HepG2 (cell line): ENCODE measurements at regions not wholly inside any gene's neighbourhood (a gene's known extent, or its start where the extent isn't known, plus 50 kb on each side); places are given as distances from the start of the nearest gene placed in this dataset.

Source experiments
- AHDC1 ChIP-seq: sonication (generic); formaldehyde crosslinking; IDR thresholded peaks from 2 replicates; pipeline ENCODE4 v1.5.1; 2020; ENCODE audit warnings: mild to moderate bottlenecking, missing genetic modification reagents, borderline replicate concordance
- CENPBD1 ChIP-seq: sonication (generic); formaldehyde crosslinking; IDR thresholded peaks from 2 replicates; pipeline ENCODE4 v1.8.0; 2022; ENCODE audit warnings: missing genetic modification reagents, low read depth, mild to moderate bottlenecking, borderline replicate concordance
- CHCHD3 ChIP-seq: sonication (generic); formaldehyde crosslinking; IDR thresholded peaks from 2 replicates; pipeline ENCODE4 v1.8.0; 2022; ENCODE audit warnings: mild to moderate bottlenecking, missing genetic modification reagents, moderate library complexity
- MAZ ChIP-seq, 2 experiments: sonication (generic) in 1 of 2; formaldehyde crosslinking in 1 of 2; IDR thresholded peaks; 2 replicates each; pipeline versions ENCODE4 v1.5.0 to v1.6.1; 2012 to 2020; ENCODE audit warnings: low read depth in 2 of 2, mild to moderate bottlenecking in 2 of 2, borderline replicate concordance in 1 of 2, improper control_type of control experiment in 1 of 2, low read length in 1 of 2, missing genetic modification reagents in 1 of 2, moderate library complexity in 1 of 2
- MTA1 ChIP-seq: sonication (generic); formaldehyde crosslinking; IDR thresholded peaks from 2 replicates; pipeline ENCODE4 v1.4.0; 2020; ENCODE audit warnings: missing genetic modification reagents, mild to moderate bottlenecking, borderline replicate concordance
- MZF1 ChIP-seq: sonication (generic); formaldehyde crosslinking; IDR thresholded peaks from 2 replicates; pipeline ENCODE4 v1.8.1; 2023; ENCODE audit warnings: mild to moderate bottlenecking, missing genetic modification reagents, borderline replicate concordance
- TFAP4 ChIP-seq: sonication (generic); IDR thresholded peaks from 2 replicates; pipeline ENCODE4 v1.6.1; 2016; ENCODE audit warnings: low read depth, borderline replicate concordance
- TOE1 ChIP-seq: sonication (generic); formaldehyde crosslinking; IDR thresholded peaks from 2 replicates; pipeline ENCODE4 v1.4.0; 2020; ENCODE audit warnings: mild to moderate bottlenecking, missing genetic modification reagents
- ZBTB4 ChIP-seq: sonication (generic); formaldehyde crosslinking; IDR thresholded peaks from 2 replicates; pipeline ENCODE4 v1.4.0; 2020; ENCODE audit warnings: missing genetic modification reagents, mild to moderate bottlenecking, borderline replicate concordance
- ZBTB42 ChIP-seq: sonication (generic); formaldehyde crosslinking; IDR thresholded peaks from 2 replicates; pipeline ENCODE4 v1.5.0; 2020; ENCODE audit warnings: mild to moderate bottlenecking, missing genetic modification reagents
- ZEB1 ChIP-seq: IDR thresholded peaks from 2 replicates; pipeline ENCODE4 v1.6.1; 2012; ENCODE audit warnings: mild to moderate bottlenecking, low read depth, inconsistent platforms; ENCODE audit not compliant: insufficient replicate concordance
- ZNF556 ChIP-seq: sonication (generic); formaldehyde crosslinking; IDR thresholded peaks from 2 replicates; pipeline ENCODE4 v1.4.0; 2020; ENCODE audit warnings: mild to moderate bottlenecking, missing genetic modification reagents, borderline replicate concordance
- ZNF589 ChIP-seq: sonication (generic); formaldehyde crosslinking; conservative IDR thresholded peaks from 2 replicates; pipeline ENCODE4 v1.8.0; 2022; ENCODE audit warnings: mild to moderate bottlenecking, moderate library complexity, missing genetic modification reagents
- ZNF674 ChIP-seq: sonication (generic); formaldehyde crosslinking; IDR thresholded peaks from 2 replicates; pipeline ENCODE4 v1.5.0; 2020; ENCODE audit warnings: low read depth, mild to moderate bottlenecking, missing genetic modification reagents
- TF ChIP-seq, protein P1 (sequence below): sonication (generic); formaldehyde crosslinking; IDR thresholded peaks from 2 replicates; pipeline ENCODE4 v1.5.0; 2020; ENCODE audit warnings: missing genetic modification reagents
- TF ChIP-seq, protein P2 (sequence below): sonication (generic); formaldehyde crosslinking; IDR thresholded peaks from 2 replicates; pipeline ENCODE4 v1.5.0; 2020; ENCODE audit warnings: mild to moderate bottlenecking, low read depth, missing genetic modification reagents, borderline replicate concordance

GRCh38 chr14:54291491-54292191, 105.2 kb upstream of the CDKN3 start (continued):
- no peak for TF ChIP-seq MAZ (IDR thresholded peaks at IDR 0.05; ENCODE audit: borderline replicate concordance, low read depth, low read length)
- TF ChIP-seq MAZ (CRISPR knock-in tag; IDR thresholded peaks at IDR 0.05; ENCODE audit: low read depth): peak; percentile 34; the same call in 1 of the 2 replicates
- TF ChIP-seq, protein P1, sequence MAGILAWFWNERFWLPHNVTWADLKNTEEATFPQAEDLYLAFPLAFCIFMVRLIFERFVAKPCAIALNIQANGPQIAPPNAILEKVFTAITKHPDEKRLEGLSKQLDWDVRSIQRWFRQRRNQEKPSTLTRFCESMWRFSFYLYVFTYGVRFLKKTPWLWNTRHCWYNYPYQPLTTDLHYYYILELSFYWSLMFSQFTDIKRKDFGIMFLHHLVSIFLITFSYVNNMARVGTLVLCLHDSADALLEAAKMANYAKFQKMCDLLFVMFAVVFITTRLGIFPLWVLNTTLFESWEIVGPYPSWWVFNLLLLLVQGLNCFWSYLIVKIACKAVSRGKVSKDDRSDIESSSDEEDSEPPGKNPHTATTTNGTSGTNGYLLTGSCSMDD: no peak
- no peak for TF ChIP-seq ZBTB42
- no peak for TF ChIP-seq CHCHD3
- TF ChIP-seq ZNF556 (CRISPR knock-in tag): 0 out of 2 replicates have a peak, but pooled peaks have one; percentile 27
- no peak for TF ChIP-seq MZF1
- no peak for TF ChIP-seq ZNF674
- no peak for TF ChIP-seq ZNF589 (CRISPR knock-in tag)
- TF ChIP-seq AHDC1 (CRISPR knock-in tag): peak; percentile 91
- peak; percentile 80 for TF ChIP-seq ZEB1
- TF ChIP-seq MTA1 (CRISPR knock-in tag): peak; percentile 65; the same call in 1 of the 2 replicates
- TF ChIP-seq, protein P2, sequence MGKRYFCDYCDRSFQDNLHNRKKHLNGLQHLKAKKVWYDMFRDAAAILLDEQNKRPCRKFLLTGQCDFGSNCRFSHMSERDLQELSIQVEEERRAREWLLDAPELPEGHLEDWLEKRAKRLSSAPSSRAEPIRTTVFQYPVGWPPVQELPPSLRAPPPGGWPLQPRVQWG: no peak
- no peak for TF ChIP-seq ZBTB4 (CRISPR knock-in tag)
- no peak for TF ChIP-seq CENPBD1
- TF ChIP-seq TOE1 (CRISPR knock-in tag): no peak
- TF ChIP-seq TFAP4: no peak
